Gastroesophageal sphincter (tissue), 3 donors: ENCODE measurements at regions not wholly inside any gene's neighbourhood (a gene's known extent, or its start where the extent isn't known, plus 50 kb on each side); places are given as distances from the start of the nearest gene placed in this dataset.

Experiments
- EP300 ChIP-seq: sonication (generic); formaldehyde crosslinking; IDR thresholded peaks from one replicate; pipeline ENCODE4 v1.6.1; 2017; ENCODE audit warnings: antibody characterized with exemption, mild to moderate bottlenecking
- POLR2A ChIP-seq, 2 donors: fragments of 450-650 bp; IDR thresholded peaks; one replicate each; pipeline ENCODE4 v1.6.1; 2017; ENCODE audit warnings: antibody characterized with exemption in 2 of 2, mild to moderate bottlenecking in 2 of 2, moderate library complexity in 1 of 2
- POLR2AphosphoS5 ChIP-seq: sonication (generic); formaldehyde crosslinking; IDR thresholded peaks from one replicate; pipeline ENCODE4 v1.6.1; 2017; ENCODE audit warnings: antibody characterized with exemption
- TF ChIP-seq, protein P1 (sequence below), 4 experiments: fragments of 200-600 bp in 2 of 4; fragments of 450-650 bp in 2 of 4; sonication (generic) in 1 of 4; IDR thresholded peaks; one replicate each; pipeline ENCODE4 v1.5.1; 2017 to 2019; ENCODE audit warnings: antibody characterized with exemption in 4 of 4, mild to moderate bottlenecking in 2 of 4, moderate library complexity in 2 of 4

DNA sequence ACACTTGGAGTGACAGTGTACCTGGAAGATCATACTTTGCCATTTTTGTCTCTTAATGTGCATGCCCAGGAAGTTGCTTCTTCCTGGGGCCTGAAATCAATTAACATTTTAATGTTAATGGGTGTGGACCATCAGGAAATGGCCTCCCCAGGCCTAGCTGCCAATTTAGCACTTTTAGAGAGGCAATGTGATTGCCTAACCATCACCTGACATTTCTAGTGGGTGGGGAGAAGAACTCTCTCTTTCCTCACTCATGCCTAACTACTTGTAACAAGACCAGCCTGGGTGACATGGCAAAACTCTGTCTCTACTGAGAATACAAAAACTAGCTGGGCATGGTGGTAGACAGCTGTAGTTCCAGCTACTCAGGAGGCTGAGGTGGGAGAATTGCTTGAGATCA, 549.0 kb upstream of the RGS18 start:
- TF ChIP-seq, protein P1, sequence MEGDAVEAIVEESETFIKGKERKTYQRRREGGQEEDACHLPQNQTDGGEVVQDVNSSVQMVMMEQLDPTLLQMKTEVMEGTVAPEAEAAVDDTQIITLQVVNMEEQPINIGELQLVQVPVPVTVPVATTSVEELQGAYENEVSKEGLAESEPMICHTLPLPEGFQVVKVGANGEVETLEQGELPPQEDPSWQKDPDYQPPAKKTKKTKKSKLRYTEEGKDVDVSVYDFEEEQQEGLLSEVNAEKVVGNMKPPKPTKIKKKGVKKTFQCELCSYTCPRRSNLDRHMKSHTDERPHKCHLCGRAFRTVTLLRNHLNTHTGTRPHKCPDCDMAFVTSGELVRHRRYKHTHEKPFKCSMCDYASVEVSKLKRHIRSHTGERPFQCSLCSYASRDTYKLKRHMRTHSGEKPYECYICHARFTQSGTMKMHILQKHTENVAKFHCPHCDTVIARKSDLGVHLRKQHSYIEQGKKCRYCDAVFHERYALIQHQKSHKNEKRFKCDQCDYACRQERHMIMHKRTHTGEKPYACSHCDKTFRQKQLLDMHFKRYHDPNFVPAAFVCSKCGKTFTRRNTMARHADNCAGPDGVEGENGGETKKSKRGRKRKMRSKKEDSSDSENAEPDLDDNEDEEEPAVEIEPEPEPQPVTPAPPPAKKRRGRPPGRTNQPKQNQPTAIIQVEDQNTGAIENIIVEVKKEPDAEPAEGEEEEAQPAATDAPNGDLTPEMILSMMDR (IDR thresholded peaks at IDR 0.05): no peak
- TF ChIP-seq POLR2AphosphoS5 (no peak), EP300 (no peak), POLR2A (IDR thresholded peaks at IDR 0.05) (no peak)
